GM12892 (cell line): ENCODE measurements at regions not wholly inside any gene's neighbourhood (a gene's known extent, or its start where the extent isn't known, plus 50 kb on each side); places are given as distances from the start of the nearest gene placed in this dataset.

Source experiments
- POLR2A ChIP-seq: IDR thresholded peaks from 2 replicates; pipeline ENCODE4 v1.6.1; 2011; ENCODE audit warnings: low read depth, low read length, control low read depth
- POLR2AphosphoS5 ChIP-seq: IDR thresholded peaks from 2 replicates; pipeline ENCODE4 v1.6.1; 2011; ENCODE audit warnings: low read depth, low read length, control low read depth
- TAF1 ChIP-seq: IDR thresholded peaks from 2 replicates; pipeline ENCODE4 v1.6.1; 2011; ENCODE audit warnings: low read depth, mild to moderate bottlenecking, control low read depth, low read length, borderline replicate concordance

- no peak for TF ChIP-seq POLR2A
- TF ChIP-seq POLR2AphosphoS5, result no peak
- TF ChIP-seq TAF1, result no peak
Observed at GRCh38 chr5:92548346-92548745, 1032.7 kb downstream of the NR2F1-AS1 start.
